HEK293 (cell line): ENCODE measurements at regions not wholly inside any gene's neighbourhood (a gene's known extent, or its start where the extent isn't known, plus 50 kb on each side); places are given as distances from the start of the nearest gene placed in this dataset.
A peak's percentile ranks its signal among the peaks of the same experiment; 100 is the strongest.

Experiments
- CTCF ChIA-PET: fragments of 350-600 bp; formaldehyde crosslinking; extraction: SDS; loops from one replicate; lab custom pipeline; 2021; ENCODE audit warnings: antibody characterized with exemption; lab: Yijun Ruan, JAX
- POLR2A ChIA-PET: fragments of 300-600 bp; formaldehyde crosslinking; extraction: SDS; loops from one replicate; lab custom pipeline; 2020; ENCODE audit warnings: antibody characterized with exemption, inconsistent platforms; lab: Yijun Ruan, JAX
- H3K27ac ChIP-seq: fragments of 200-500 bp; sonication (Bioruptor generic); 2 replicates; pipeline ENCODE4 v1.5.1; 2014; ENCODE audit warnings: low read depth, low read length, control low read depth, inconsistent platforms; ENCODE audit errors: extremely low read depth
- H3K36me3 ChIP-seq, 2 experiments: fragments of 200-500 bp in 1 of 2; sonication (Bioruptor generic) in 1 of 2; 1 replicate in 1 of 2; 2 replicates in 1 of 2; pipeline ENCODE4 v1.5.1; 2014 to 2017; ENCODE audit warnings: inconsistent platforms in 2 of 2, low read length in 2 of 2; ENCODE audit not compliant: control insufficient read depth in 2 of 2, insufficient read depth in 1 of 2
- H3K4me1 ChIP-seq: fragments of 200-500 bp; sonication (Bioruptor generic); 2 replicates; pipeline ENCODE4 v1.5.1; 2014; ENCODE audit warnings: mild to moderate bottlenecking, low read length, inconsistent platforms; ENCODE audit not compliant: control insufficient read depth, insufficient read depth
- H3K4me3 ChIP-seq: 2 replicates; pipeline ENCODE4 v1.5.1; 2011; ENCODE audit warnings: low read depth, mild to moderate bottlenecking, control low read depth, low read length, moderate library complexity
- H3K9me3 ChIP-seq: fragments of 200-500 bp; sonication (Bioruptor generic); 2 replicates; pipeline ENCODE4 v1.5.1; 2014; ENCODE audit warnings: low read depth, low read length, inconsistent platforms; ENCODE audit not compliant: control insufficient read depth, insufficient read depth
- HOXA7 ChIP-seq: sonication (generic); formaldehyde crosslinking; IDR thresholded peaks from 2 replicates; pipeline ENCODE4 v1.8.1; 2022; ENCODE audit warnings: missing genetic modification reagents, borderline replicate concordance
- TSHZ1 ChIP-seq: fragments of 450-650 bp; formaldehyde crosslinking; IDR thresholded peaks from 2 replicates; pipeline ENCODE4 v1.5.1; 2016; ENCODE audit warnings: missing biosample characterization, missing genetic modification characterization, borderline replicate concordance
- ZNF133 ChIP-seq: fragments of 450-650 bp; formaldehyde crosslinking; IDR thresholded peaks from 2 replicates; pipeline ENCODE4 v1.5.1; 2016; ENCODE audit warnings: missing biosample characterization, missing genetic modification characterization
- ZNF169 ChIP-seq: fragments of 450-650 bp; formaldehyde crosslinking; IDR thresholded peaks from 2 replicates; pipeline ENCODE4 v1.5.1; 2016; ENCODE audit warnings: missing biosample characterization, missing genetic modification characterization
- ZNF202 ChIP-seq: fragments of 450-650 bp; formaldehyde crosslinking; IDR thresholded peaks from 2 replicates; pipeline ENCODE4 v1.5.1; 2016; ENCODE audit warnings: missing biosample characterization, missing genetic modification characterization, borderline replicate concordance
- ZNF221 ChIP-seq: fragments of 450-650 bp; formaldehyde crosslinking; IDR thresholded peaks from 2 replicates; pipeline ENCODE4 v1.5.1; 2017; ENCODE audit warnings: missing biosample characterization, missing genetic modification characterization, borderline replicate concordance
- ZNF223 ChIP-seq: fragments of 450-650 bp; formaldehyde crosslinking; IDR thresholded peaks from 2 replicates; pipeline ENCODE4 v1.5.1; 2016; ENCODE audit warnings: missing biosample characterization, missing genetic modification characterization
- ZNF335 ChIP-seq: fragments of 450-650 bp; formaldehyde crosslinking; conservative IDR thresholded peaks from 2 replicates; pipeline ENCODE4 v1.5.1; 2016; ENCODE audit warnings: missing biosample characterization, missing genetic modification characterization
- ZNF398 ChIP-seq: fragments of 450-650 bp; formaldehyde crosslinking; IDR thresholded peaks from 2 replicates; pipeline ENCODE4 v1.5.1; 2017; ENCODE audit warnings: missing biosample characterization, missing genetic modification characterization
- ZNF488 ChIP-seq: fragments of 450-650 bp; formaldehyde crosslinking; IDR thresholded peaks from 2 replicates; pipeline ENCODE4 v1.5.1; 2016; ENCODE audit warnings: missing biosample characterization, missing genetic modification characterization
- ZNF571 ChIP-seq: fragments of 450-650 bp; formaldehyde crosslinking; IDR thresholded peaks from 2 replicates; pipeline ENCODE4 v1.5.0; 2017; ENCODE audit warnings: missing biosample characterization, missing genetic modification characterization
- ZNF585B ChIP-seq: fragments of 450-650 bp; formaldehyde crosslinking; IDR thresholded peaks from 2 replicates; pipeline ENCODE4 v1.5.1; 2016; ENCODE audit warnings: missing biosample characterization, missing genetic modification characterization
- ZNF645 ChIP-seq: fragments of 450-650 bp; formaldehyde crosslinking; IDR thresholded peaks from 2 replicates; pipeline ENCODE4; 2016; ENCODE audit warnings: missing biosample characterization, missing genetic modification characterization
- ZNF670 ChIP-seq: fragments of 450-650 bp; formaldehyde crosslinking; IDR thresholded peaks from 2 replicates; pipeline ENCODE4 v1.5.1; 2016; ENCODE audit warnings: missing biosample characterization, missing genetic modification characterization, low read depth
- ZNF704 ChIP-seq: fragments of 450-650 bp; formaldehyde crosslinking; IDR thresholded peaks from 2 replicates; pipeline ENCODE4 v1.5.1; 2016; ENCODE audit warnings: missing biosample characterization, missing genetic modification characterization
- ZNF785 ChIP-seq: fragments of 450-650 bp; formaldehyde crosslinking; IDR thresholded peaks from 2 replicates; pipeline ENCODE4 v1.5.1; 2016; ENCODE audit warnings: missing biosample characterization, missing genetic modification characterization
- ZNF843 ChIP-seq: fragments of 450-650 bp; formaldehyde crosslinking; IDR thresholded peaks from 2 replicates; pipeline ENCODE4 v1.5.1; 2016; ENCODE audit warnings: missing biosample characterization, missing genetic modification characterization

- ChIA-PET CTCF (interaction anchor here (0.6 kb wide), 1 partner anchor 18 kb away, joined by 4 read pairs; no protein-coding TSS in a partner anchor), POLR2A (no interaction called here)
- Histone ChIP-seq H3K9me3 (no peaks in the 10 kb centered on the region), H3K36me3 (no peaks in the 10 kb centered on the region), H3K4me3 (no peak overlapping the region), H3K4me1 (no peaks in the 10 kb centered on the region), H3K27ac (no peak overlapping the region)
- no peak for TF ChIP-seq ZNF645 (tag by site-specific recombination)
- no peak for TF ChIP-seq ZNF704 (tag by site-specific recombination)
- no peak for TF ChIP-seq ZNF398 (tag by site-specific recombination)
- TF ChIP-seq ZNF843 (tag by site-specific recombination): no peak
Measured at GRCh38 chr6:169378620-169379381, 125.2 kb upstream of the THBS2 start.

- H3K27ac ChIP-seq: no peak overlapping the region
- H3K9me3 ChIP-seq: no peaks in the 10 kb centered on the region
- ChIA-PET CTCF (no interaction called here), POLR2A (no interaction called here)
- H3K4me3 ChIP-seq: no peak overlapping the region
- no peaks in the 10 kb centered on the region for H3K36me3 ChIP-seq
- TF ChIP-seq ZNF571 (no peak), HOXA7 (CRISPR knock-in tag) (no peak), TSHZ1 (tag by site-specific recombination) (no peak), ZNF221 (tag by site-specific recombination) (no peak)
- TF ChIP-seq, all 188 proteins: peak for 0
- no peaks in the 10 kb centered on the region for H3K4me1 ChIP-seq
Measured at GRCh38 chr6:169376458-169376857, 122.8 kb upstream of the THBS2 start.

GRCh38 chr6:169372589-169372988 lies 118.9 kb upstream of the THBS2 start:
- Histone ChIP-seq H3K36me3 (no peaks in the 10 kb centered on the region), H3K9me3 (no peaks in the 10 kb centered on the region), H3K27ac (no peak overlapping the region), H3K4me1 (no peaks in the 10 kb centered on the region), H3K4me3 (no peak overlapping the region)
- TF ChIP-seq ZNF202 (tag by site-specific recombination) (peak; percentile 45; the same call in 1 of the 2 replicates), ZNF670 (peak; percentile 69; the same call in 1 of the 2 replicates), ZNF785 (tag by site-specific recombination) (0 out of 2 replicates have a peak, but pooled peaks have one; percentile 40), ZNF223 (tag by site-specific recombination) (no peak), ZNF169 (tag by site-specific recombination) (no peak), ZNF133 (tag by site-specific recombination) (no peak), ZNF488 (tag by site-specific recombination) (0 out of 2 replicates have a peak, but pooled peaks have one; percentile 35), ZNF585B (no peak), ZNF335 (tag by site-specific recombination) (no peak)
- ChIA-PET CTCF (no interaction called here), POLR2A (no interaction called here)
